ENCODE measurements at regions not wholly inside any gene's neighbourhood (a gene's known extent, or its start where the extent isn't known, plus 50 kb on each side); places are given as distances from the start of the nearest gene placed in this dataset.
A peak's percentile ranks its signal among the peaks of the same experiment; 100 is the strongest.

DNA sequence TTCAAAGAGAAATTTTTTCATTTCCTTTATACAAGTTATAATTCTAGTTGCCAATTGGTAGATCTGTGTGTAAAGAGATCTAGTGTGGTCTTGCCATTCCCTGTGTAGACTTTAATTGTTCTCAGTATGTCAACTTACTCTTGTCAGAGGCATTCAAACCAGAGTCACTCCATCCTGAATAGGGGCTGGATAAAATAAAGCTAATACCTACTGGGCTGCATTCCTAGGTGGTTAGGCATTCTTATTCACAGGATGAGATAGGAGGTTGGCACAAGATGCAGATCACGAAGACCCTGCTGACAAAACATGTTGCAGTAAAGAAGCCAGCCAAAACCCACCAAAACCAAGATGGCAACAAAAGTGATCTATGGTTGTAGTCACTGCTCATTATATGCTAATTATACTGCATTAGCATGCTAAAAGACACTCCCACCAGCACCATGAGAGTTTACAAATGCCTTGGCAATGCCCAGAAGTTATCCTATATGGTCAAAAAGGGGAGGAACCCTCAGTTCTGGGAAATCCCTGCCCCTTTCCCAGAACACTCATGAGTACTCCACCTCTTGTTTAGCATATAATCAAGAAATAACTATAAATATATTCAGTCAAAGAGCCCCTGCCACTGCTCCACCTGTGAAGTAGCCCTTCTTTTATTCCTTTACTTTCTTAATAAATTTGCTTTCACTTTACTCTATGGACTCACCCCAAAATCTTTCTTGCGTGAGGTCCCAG, 74.0 kb upstream of the ADAMTS5 start:
- Histone ChIP-seq H3K36me3 (ENCODE audit: control insufficient read depth in 2 of 2, extremely low read depth in 1 of 2, insufficient read depth in 2 of 2, low read length in 2 of 2) (no peaks in the 10 kb centered on the region), H3K4me2 (ENCODE audit: control insufficient read depth, extremely low read depth, insufficient read depth, low read depth, low read length) (peak overlapping the region; percentile 16), H3K9me3 (ENCODE audit: control insufficient read depth, low read depth, low read length) (no peaks in the 10 kb centered on the region), H3K4me3 (ENCODE audit: control insufficient read depth in 2 of 3, extremely low read depth in 1 of 3, insufficient read depth in 2 of 3, low read depth in 1 of 3, low read length in 3 of 3) (no peak overlapping the region), H3K27ac (ENCODE audit: control insufficient read depth, insufficient read depth, low read length) (no peak overlapping the region), H3K4me1 (ENCODE audit: control insufficient read depth, extremely low read depth, insufficient read depth, low read length) (peaks cover 5% of the 10 kb centered on the region), H3K9me1 (ENCODE audit: control insufficient read depth, extremely low read depth, insufficient read depth, low read length) (no peaks in the 10 kb centered on the region), H3K27me3 (ENCODE audit: control insufficient read depth, extremely low read depth, insufficient read depth, low read length) (no peaks in the 10 kb centered on the region), H3K79me2 (ENCODE audit: control insufficient read depth, insufficient read depth, low read length) (no peaks in the 10 kb centered on the region), H2AFZ (ENCODE audit: control insufficient read depth, low read length) (peak overlapping the region; percentile 27), H3K9ac (ENCODE audit: control insufficient read depth, extremely low read depth, insufficient read depth, low read length) (no peak overlapping the region), H4K20me1 (ENCODE audit: control insufficient read depth, extremely low read depth, insufficient read depth, low read length) (no peaks in the 10 kb centered on the region)
- DNase-seq (ENCODE audit: low read depth, low spot score) (no peak), FAIRE-seq (peak; percentile 78)
- no peak for TF ChIP-seq EZH2 (IDR thresholded peaks at IDR 0.05; ENCODE audit: low read length)
- TF ChIP-seq, protein P1, sequence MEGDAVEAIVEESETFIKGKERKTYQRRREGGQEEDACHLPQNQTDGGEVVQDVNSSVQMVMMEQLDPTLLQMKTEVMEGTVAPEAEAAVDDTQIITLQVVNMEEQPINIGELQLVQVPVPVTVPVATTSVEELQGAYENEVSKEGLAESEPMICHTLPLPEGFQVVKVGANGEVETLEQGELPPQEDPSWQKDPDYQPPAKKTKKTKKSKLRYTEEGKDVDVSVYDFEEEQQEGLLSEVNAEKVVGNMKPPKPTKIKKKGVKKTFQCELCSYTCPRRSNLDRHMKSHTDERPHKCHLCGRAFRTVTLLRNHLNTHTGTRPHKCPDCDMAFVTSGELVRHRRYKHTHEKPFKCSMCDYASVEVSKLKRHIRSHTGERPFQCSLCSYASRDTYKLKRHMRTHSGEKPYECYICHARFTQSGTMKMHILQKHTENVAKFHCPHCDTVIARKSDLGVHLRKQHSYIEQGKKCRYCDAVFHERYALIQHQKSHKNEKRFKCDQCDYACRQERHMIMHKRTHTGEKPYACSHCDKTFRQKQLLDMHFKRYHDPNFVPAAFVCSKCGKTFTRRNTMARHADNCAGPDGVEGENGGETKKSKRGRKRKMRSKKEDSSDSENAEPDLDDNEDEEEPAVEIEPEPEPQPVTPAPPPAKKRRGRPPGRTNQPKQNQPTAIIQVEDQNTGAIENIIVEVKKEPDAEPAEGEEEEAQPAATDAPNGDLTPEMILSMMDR (optimal IDR thresholded peaks at IDR 0.05 in 1 of 3, IDR thresholded peaks at IDR 0.05 in 1 of 3, conservative IDR thresholded peaks at IDR 0.05 in 1 of 3; ENCODE audit: extremely low read depth in 1 of 3, insufficient read depth in 2 of 3, low read length in 3 of 3): no peak
- dilution Hi-C loops (cut with MboI; ENCODE audit: extremely low pct_ligation_motif_present, low sequenced_read_pairs): no loop called here

GRCh38 chr21:27036736-27037301, 69.9 kb upstream of the ADAMTS5 start:
- Histone ChIP-seq H4K20me1 (ENCODE audit: control insufficient read depth, extremely low read depth, insufficient read depth, low read length) (no peaks in the 10 kb centered on the region), H3K4me2 (ENCODE audit: control insufficient read depth, extremely low read depth, insufficient read depth, low read depth, low read length) (no peak overlapping the region), H3K4me1 (ENCODE audit: control insufficient read depth, extremely low read depth, insufficient read depth, low read length) (peaks cover 5% of the 10 kb centered on the region), H3K4me3 (ENCODE audit: control insufficient read depth in 2 of 3, extremely low read depth in 1 of 3, insufficient read depth in 2 of 3, low read depth in 1 of 3, low read length in 3 of 3) (no peak overlapping the region), H3K36me3 (ENCODE audit: control insufficient read depth in 2 of 2, extremely low read depth in 1 of 2, insufficient read depth in 2 of 2, low read length in 2 of 2) (no peaks in the 10 kb centered on the region), H3K27ac (ENCODE audit: control insufficient read depth, insufficient read depth, low read length) (no peak overlapping the region), H2AFZ (ENCODE audit: control insufficient read depth, low read length) (no peak overlapping the region), H3K9ac (ENCODE audit: control insufficient read depth, extremely low read depth, insufficient read depth, low read length) (no peak overlapping the region), H3K79me2 (ENCODE audit: control insufficient read depth, insufficient read depth, low read length) (no peaks in the 10 kb centered on the region), H3K27me3 (ENCODE audit: control insufficient read depth, extremely low read depth, insufficient read depth, low read length) (no peaks in the 10 kb centered on the region), H3K9me3 (ENCODE audit: control insufficient read depth, low read depth, low read length) (no peaks in the 10 kb centered on the region), H3K9me1 (ENCODE audit: control insufficient read depth, extremely low read depth, insufficient read depth, low read length) (no peaks in the 10 kb centered on the region)
- DNase-seq (ENCODE audit: low read depth, low spot score) (no peak), FAIRE-seq (no peak)
- no peak for TF ChIP-seq EZH2 (IDR thresholded peaks at IDR 0.05; ENCODE audit: low read length)
- TF ChIP-seq, protein P1 (optimal IDR thresholded peaks at IDR 0.05 in 1 of 3, IDR thresholded peaks at IDR 0.05 in 1 of 3, conservative IDR thresholded peaks at IDR 0.05 in 1 of 3; ENCODE audit: extremely low read depth in 1 of 3, insufficient read depth in 2 of 3, low read length in 3 of 3): no peak
- dilution Hi-C loops (cut with MboI; ENCODE audit: extremely low pct_ligation_motif_present, low sequenced_read_pairs): no loop called here
